Skin of body (tissue), 1 donor: ENCODE measurements at regions not wholly inside any gene's neighbourhood (a gene's known extent, or its start where the extent isn't known, plus 50 kb on each side); places are given as distances from the start of the nearest gene placed in this dataset.
A peak's percentile ranks its signal among the peaks of the same experiment; 100 is the strongest.
"Not testable (repeated sequence)": the region's sequence is repeated elsewhere in the genome, so short reads cannot be mapped to it uniquely, and the experiment has no call there.

ENCODE experiments used
- DNase-seq: peaks from one replicate; lab custom pipeline; 2025; lab: John Stamatoyannopoulos, UW

GRCh38 chr4:17436047-17436749 lies 75.7 kb downstream of the QDPR start:
- not testable (repeated sequence) for DNase-seq

GRCh38 chr4:17433827-17434226 lies 78.1 kb downstream of the QDPR start:
- DNase-seq: no peak

- peak; percentile 50 for DNase-seq
Measured at GRCh38 chr4:17427991-17428390, 83.9 kb downstream of the QDPR start.

- no peak for DNase-seq
Measured at GRCh38 chr4:17426222-17426621, 85.7 kb downstream of the QDPR start.

GRCh38 chr4:17418010-17418409 lies 93.9 kb downstream of the QDPR start:
- DNase-seq: no peak

- DNase-seq: no peak
Measured at GRCh38 chr4:17414392-17414791, 97.5 kb downstream of the QDPR start.

- DNase-seq: peak; percentile 39
Measured at GRCh38 chr4:17400686-17401085, 111.2 kb downstream of the QDPR start.

- DNase-seq: no peak
Measured at GRCh38 chr4:17398805-17399204, 113.1 kb downstream of the QDPR start.

- DNase-seq: peak; percentile 5
Measured at GRCh38 chr4:17398035-17398434, 113.9 kb downstream of the QDPR start.

GRCh38 chr4:17397611-17398010 lies 114.3 kb downstream of the QDPR start:
- DNase-seq: no peak

- DNase-seq: no peak
Measured at GRCh38 chr4:17385403-17385802, 126.5 kb downstream of the QDPR start.

- DNase-seq: no peak
Measured at GRCh38 chr4:17380347-17380746, 131.5 kb downstream of the QDPR start.

- no peak for DNase-seq
Measured at GRCh38 chr4:17376205-17376604, 135.7 kb downstream of the QDPR start.

GRCh38 chr4:17373666-17374065 lies 138.2 kb downstream of the QDPR start:
- no peak for DNase-seq

- DNase-seq: no peak
Measured at GRCh38 chr4:17370818-17371217, 141.1 kb downstream of the QDPR start.

GRCh38 chr4:17368408-17368807 lies 143.5 kb downstream of the QDPR start:
- no peak for DNase-seq

- DNase-seq: no peak
Measured at GRCh38 chr4:17367201-17367600, 144.7 kb downstream of the QDPR start.

- no peak for DNase-seq
Measured at GRCh38 chr4:17366496-17366895, 145.4 kb downstream of the QDPR start.

GRCh38 chr4:17362430-17362829 lies 149.5 kb downstream of the QDPR start:
- no peak for DNase-seq

GRCh38 chr4:17358241-17358640 lies 153.6 kb downstream of the QDPR start:
- no peak for DNase-seq

GRCh38 chr4:17356926-17357325 lies 155.0 kb downstream of the QDPR start:
- DNase-seq: no peak

GRCh38 chr4:17352357-17352756 lies 159.5 kb downstream of the QDPR start:
- no peak for DNase-seq

- DNase-seq: no peak
Measured at GRCh38 chr4:17347445-17347844, 164.4 kb downstream of the QDPR start.

- no peak for DNase-seq
Measured at GRCh38 chr4:17339376-17339775, 172.5 kb downstream of the QDPR start.
